Pons (tissue), 1 donor: ENCODE measurements at regions not wholly inside any gene's neighbourhood (a gene's known extent, or its start where the extent isn't known, plus 50 kb on each side); places are given as distances from the start of the nearest gene placed in this dataset.
"Not testable (repeated sequence)": the region's sequence is repeated elsewhere in the genome, so short reads cannot be mapped to it uniquely, and the experiment has no call there.

Source experiments
- DNase-seq: peaks from one replicate; pipeline ENCODE4 v3.0.0-alpha.2; 2016; ENCODE audit warnings: low spot score

- no peak for DNase-seq
Measured at GRCh38 chr6:93183531-93183972, 235.8 kb downstream of the EPHA7 start.

GRCh38 chr6:93182938-93183479 is 236.3 kb downstream of the EPHA7 start:
- no peak for DNase-seq

DNA sequence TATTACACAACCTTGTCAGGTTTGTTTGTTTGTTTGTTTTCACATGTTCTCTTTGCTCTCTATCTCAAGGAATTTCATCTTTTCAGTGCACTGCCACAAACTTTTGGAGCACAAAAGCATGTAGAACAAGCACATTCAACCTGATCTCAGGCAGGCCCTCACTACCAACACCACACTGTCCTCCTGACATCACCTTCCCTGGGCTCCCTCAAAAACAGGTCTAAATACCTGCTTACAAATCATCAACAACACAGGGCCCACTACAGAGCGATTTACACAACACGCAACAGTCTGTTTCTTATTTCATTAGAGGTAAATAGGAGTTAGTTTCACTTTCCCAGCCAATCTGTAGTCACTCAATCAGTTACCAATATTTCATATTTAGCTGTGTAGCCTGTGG is 241.4 kb downstream of the EPHA7 start:
- no peak for DNase-seq

DNA sequence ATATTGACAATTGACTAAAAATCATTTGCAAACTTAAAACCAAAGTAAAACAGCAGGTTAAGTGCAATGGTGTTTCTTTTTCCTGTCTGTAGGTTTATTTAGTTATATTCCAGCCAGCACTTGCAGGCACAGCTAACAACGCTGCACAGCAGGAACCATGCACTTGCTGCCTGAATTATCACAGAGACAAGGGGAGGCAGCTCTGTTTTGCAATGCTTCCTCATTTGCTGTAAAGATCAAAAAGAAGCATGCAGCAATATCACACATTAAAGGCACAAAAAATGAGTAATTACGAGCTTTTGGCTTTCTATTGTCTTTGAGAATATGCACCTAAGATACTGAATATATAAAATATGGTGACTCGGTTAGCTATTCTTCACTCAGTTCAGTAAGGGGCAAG is 241.9 kb downstream of the EPHA7 start:
- no peak for DNase-seq

- DNase-seq = no peak
Measured at GRCh38 chr6:93176070-93176469, 243.3 kb downstream of the EPHA7 start.

- not testable (repeated sequence) for DNase-seq
Measured at GRCh38 chr6:93173573-93173972, 245.8 kb downstream of the EPHA7 start.

DNA sequence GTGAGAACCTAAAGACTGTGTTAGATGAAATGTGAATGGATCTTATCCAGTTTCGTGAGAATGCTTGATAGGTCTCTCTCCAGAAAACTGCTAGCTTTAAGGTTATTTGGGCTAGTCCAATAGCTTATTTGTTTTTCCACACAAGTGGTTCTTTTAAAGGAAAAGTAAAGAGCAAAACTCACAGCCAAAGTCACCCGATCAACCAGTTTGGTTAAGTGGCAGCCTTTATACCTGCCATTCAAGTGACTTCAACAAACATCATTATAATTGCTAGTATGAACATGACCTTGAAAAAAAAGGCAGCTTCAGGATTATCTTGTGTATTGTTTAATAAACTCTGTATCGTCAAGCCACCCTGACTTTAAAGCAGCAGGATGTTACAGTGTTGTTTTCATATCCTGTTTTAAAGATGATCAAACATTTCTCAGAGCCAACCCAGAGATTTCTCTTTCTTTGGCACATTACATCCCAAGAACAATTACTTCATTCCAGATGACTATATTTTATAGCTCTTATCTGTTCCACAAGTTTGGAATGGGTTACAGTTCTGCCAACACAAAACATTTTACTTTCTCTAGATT is 253.4 kb downstream of the EPHA7 start:
- no peak for DNase-seq

- DNase-seq = no peak
Measured at GRCh38 chr6:93164781-93165180, 254.6 kb downstream of the EPHA7 start.

- DNase-seq = no peak
Measured at GRCh38 chr6:93163146-93163545, 256.2 kb downstream of the EPHA7 start.

DNA sequence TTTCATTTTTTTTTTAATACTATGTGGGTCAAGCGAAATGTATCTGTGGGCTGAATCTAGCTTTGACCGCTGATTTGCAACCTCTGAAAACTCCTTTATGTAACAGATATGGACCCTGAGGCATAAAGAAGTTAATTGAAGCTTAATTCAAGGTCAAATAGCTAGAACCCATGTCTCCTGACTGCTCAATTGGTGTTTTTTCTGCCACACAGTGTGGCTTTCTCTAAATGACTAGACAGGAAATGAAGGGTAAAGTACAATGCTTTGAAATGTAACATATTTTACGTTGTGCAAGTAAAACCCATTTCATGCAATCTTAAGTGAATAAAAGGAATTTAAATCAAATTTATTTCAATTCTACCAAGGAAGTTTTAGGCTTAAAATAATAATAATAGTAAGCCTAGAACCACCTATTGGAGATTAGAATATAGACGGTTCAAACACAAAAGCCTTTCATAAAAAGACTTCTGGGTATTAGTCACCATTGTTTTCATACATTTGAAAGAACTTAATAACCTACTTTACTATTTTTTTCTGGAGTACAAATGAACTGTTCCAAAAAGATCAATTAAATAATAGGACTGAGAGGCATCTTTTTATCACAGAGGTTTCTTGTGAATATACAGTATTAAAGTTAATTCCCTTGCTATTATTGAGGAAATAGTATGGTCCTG is 279.8 kb downstream of the EPHA7 start:
- DNase-seq = no peak

DNA sequence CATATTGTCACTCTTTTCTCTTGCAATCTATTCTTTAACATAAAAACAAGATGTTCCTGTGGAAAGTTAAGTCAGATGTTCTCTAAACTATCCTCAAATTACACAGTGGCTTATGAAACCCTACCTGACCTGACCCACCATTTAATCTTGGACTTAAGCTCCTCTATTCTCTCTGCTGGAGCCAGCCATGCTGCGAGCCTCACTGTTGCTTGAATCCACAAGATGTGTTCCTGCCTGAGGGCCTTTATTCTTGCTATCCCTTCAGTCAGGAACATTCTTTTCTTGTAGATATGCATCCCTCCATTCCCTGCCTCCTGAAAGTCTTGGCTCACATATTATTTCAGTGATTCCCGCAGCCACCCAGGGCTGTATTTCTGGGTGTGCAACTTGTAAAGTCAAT is 283.2 kb downstream of the EPHA7 start:
- DNase-seq = no peak

GRCh38 chr6:93124006-93124632 is 295.2 kb downstream of the EPHA7 start:
- DNase-seq = no peak

- no peak for DNase-seq
Measured at GRCh38 chr6:93123585-93123984, 295.8 kb downstream of the EPHA7 start.

DNA sequence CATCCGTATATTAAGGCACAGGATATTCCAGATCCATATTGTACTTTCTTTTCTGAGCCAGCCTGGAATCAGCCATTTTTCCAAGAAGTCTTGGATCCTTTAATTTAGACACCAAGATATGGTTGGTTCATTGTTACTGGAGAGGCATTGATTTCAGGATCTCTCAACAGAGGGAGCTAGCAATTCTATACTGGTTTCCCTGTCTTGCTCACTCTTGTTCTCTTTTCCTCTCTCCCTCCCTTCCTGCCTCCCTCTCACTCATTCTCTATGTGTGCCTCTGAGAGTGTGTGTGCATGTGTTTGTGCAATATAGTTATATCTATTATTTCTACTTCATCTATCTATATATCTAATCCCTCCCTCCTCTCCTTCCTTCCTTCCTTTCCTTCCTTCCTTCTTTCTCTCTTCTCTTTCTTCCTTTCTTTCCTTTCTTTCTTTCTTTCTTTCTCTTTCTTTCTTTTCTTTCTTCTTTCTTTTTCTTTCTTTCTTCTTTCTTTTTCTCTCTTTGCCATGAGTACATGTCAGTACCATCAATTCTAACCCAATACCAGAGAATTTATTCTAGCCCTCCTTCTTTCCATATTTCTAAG is 299.1 kb downstream of the EPHA7 start:
- no peak for DNase-seq

DNA sequence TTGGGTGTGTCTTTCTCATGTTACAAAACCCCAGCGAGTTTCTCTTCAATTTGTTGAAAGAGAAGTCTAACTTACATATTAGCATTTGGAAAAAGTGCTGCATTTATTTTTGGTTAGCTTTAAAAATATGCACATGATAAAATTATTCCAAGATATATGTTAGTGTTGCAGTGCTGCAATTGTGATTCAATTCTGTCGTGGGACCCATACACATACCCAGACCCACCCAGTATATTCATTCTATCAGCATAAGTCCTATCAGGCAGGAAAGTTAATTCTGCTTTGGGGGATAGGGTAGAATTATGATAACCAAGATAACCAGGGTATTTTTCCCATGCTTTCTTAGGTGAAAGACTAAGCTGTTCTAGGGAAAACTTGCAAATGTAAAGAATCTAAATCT is 313.5 kb downstream of the EPHA7 start:
- no peak for DNase-seq

DNA sequence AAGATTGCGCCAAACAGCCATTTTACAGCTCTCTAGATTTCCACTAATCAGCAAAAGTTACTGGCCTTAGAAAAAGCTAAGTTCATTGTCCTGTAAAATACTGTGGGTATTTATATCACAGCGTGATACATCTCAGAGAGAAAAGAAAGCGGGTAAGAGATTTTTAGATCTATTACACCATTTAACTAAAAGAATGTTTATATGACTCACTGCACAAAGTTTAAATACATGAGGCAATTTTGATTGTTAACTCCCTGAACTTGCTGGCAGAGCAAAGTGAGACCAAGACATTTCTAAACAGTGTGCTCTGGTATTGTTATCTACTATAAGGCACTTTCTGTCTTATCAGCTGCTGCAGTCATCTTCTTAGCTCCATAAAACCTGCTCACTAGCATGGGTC is 314.3 kb downstream of the EPHA7 start:
- DNase-seq = no peak

GRCh38 chr6:93104195-93104817 is 315.1 kb downstream of the EPHA7 start:
- no peak for DNase-seq

DNA sequence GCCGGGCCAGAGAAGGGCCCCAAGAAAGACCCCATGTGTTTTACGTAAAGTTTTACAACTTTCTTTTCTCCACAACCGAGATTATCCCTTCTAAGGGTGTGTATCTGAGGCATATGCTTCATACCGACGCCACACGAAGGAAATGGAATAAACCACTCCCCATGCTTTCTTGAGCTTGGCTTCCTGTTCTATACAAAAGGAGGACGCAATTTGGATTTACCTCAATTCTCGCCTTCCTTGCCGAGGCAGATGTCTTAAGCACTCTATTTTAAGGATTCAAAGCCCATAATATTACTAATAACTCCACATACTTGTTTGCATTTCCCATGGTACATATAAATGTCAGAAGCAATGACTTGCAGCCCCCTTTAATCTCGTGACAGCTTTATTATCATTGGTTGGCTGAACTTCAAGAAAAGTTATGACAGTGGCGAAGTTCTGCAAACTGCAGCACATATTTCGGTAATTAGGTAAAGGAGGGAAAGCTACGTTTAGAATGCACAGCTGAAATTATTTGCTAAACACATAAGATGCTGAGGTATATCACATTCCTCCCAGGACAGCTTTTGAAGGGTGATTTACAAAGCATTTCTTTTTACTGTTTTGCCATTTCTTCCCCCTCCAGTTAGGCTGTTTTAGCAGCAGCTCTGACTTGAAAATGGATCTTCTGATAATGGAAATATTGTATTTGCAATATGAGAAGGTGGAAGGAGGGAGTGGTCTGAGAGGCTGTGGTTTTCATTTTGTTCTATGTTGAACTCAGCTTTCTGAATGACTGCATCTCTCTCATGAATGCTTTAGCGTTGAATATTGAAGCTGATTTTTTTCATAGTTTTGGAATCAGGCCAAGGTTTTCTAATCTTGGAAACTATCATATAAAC is 330.5 kb downstream of the EPHA7 start:
- no peak for DNase-seq

- DNase-seq = no peak
Measured at GRCh38 chr6:93087606-93088005, 331.8 kb downstream of the EPHA7 start.

DNA sequence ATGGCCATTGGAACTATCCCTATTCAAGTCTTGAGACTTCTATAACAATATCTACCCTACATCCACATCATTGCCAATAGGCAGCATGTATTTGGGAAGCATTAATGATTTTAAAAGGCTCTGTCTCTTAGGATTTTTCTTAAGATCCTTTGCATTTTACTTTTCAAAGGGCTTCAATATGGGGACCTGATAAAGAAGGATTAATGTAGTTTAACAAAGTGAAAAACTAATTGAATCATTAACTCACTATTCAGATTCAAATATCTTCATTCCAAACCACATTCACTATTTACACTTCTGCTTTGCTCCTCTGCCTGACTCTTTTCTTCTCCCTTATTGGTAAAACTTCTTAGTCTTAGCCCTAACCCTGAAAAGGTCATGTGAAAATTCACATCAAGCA is 333.0 kb downstream of the EPHA7 start:
- no peak for DNase-seq
